Mesenchymal stem cell (in vitro differentiated cells and primary cell): ENCODE measurements at regions not wholly inside any gene's neighbourhood (a gene's known extent, or its start where the extent isn't known, plus 50 kb on each side); places are given as distances from the start of the nearest gene placed in this dataset.

Experiments used
- DNase-seq: peaks from one replicate; pipeline ENCODE4 v3.0.0-alpha.2; 2013
- H2AFZ ChIP-seq: one replicate; pipeline ENCODE4 v1.6.1; 2013; ENCODE audit warnings: low read depth, mild to moderate bottlenecking, control low read depth, inconsistent platforms, low read length, moderate library complexity
- H2AK5ac ChIP-seq: 2 replicates; pipeline ENCODE4 v1.6.1; 2013; ENCODE audit warnings: low read length, moderate library complexity, mild to moderate bottlenecking, inconsistent platforms; ENCODE audit not compliant: severe bottlenecking
- H2BK120ac ChIP-seq: one replicate; pipeline ENCODE4 v1.6.1; 2013; ENCODE audit warnings: low read depth, mild to moderate bottlenecking, inconsistent platforms, low read length, moderate library complexity
- H2BK12ac ChIP-seq, 2 experiments: one replicate each; pipeline ENCODE4 v1.6.1; 2013; ENCODE audit warnings: inconsistent platforms in 2 of 2, low read length in 2 of 2, mild to moderate bottlenecking in 2 of 2, moderate library complexity in 2 of 2, control low read depth in 1 of 2
- H2BK15ac ChIP-seq: one replicate; pipeline ENCODE4 v1.6.1; 2013; ENCODE audit warnings: mild to moderate bottlenecking, low read depth, inconsistent platforms; ENCODE audit not compliant: poor library complexity, severe bottlenecking
- H2BK5ac ChIP-seq: 2 replicates; pipeline ENCODE4 v1.6.1; 2013; ENCODE audit warnings: low read depth, mild to moderate bottlenecking, low read length, control low read depth, inconsistent platforms; ENCODE audit not compliant: poor library complexity, severe bottlenecking
- H3K14ac ChIP-seq, 2 experiments: one replicate each; pipeline ENCODE4 v1.6.1; 2013; ENCODE audit warnings: inconsistent platforms in 2 of 2, low read length in 2 of 2, control low read depth in 1 of 2, mild to moderate bottlenecking in 1 of 2, moderate library complexity in 1 of 2
- H3K18ac ChIP-seq, 2 experiments: one replicate each; pipeline ENCODE4 v1.6.1; 2013; ENCODE audit warnings: inconsistent platforms in 2 of 2, low read length in 2 of 2, control low read depth in 1 of 2, low read depth in 1 of 2, mild to moderate bottlenecking in 1 of 2
- H3K23ac ChIP-seq, 2 experiments: one replicate each; pipeline ENCODE4 v1.6.1; 2013; ENCODE audit warnings: inconsistent platforms in 2 of 2, low read length in 2 of 2, mild to moderate bottlenecking in 2 of 2, moderate library complexity in 2 of 2, control low read depth in 1 of 2
- H3K27ac ChIP-seq: 2 replicates; pipeline ENCODE4 v1.5.1; 2013; ENCODE audit warnings: mild to moderate bottlenecking, moderate library complexity, low read length, control low read depth, inconsistent platforms; ENCODE audit not compliant: poor library complexity, severe bottlenecking
- H3K27me3 ChIP-seq, 2 experiments: 2 replicates each; pipeline versions ENCODE4 v1.6.1 to v1.7.0; 2013; ENCODE audit warnings: low read length in 2 of 2, mild to moderate bottlenecking in 2 of 2, moderate library complexity in 2 of 2, control low read depth in 1 of 2, inconsistent platforms in 1 of 2; ENCODE audit not compliant: control insufficient read depth in 1 of 2, insufficient read depth in 1 of 2
- H3K36me3 ChIP-seq, 2 experiments: 2 replicates each; pipeline versions ENCODE4 v1.6.1 to v1.7.0; 2013; ENCODE audit warnings: low read length in 2 of 2, control low read depth in 1 of 2, inconsistent platforms in 1 of 2, low read depth in 1 of 2, mild to moderate bottlenecking in 1 of 2; ENCODE audit not compliant: insufficient read depth in 2 of 2, control insufficient read depth in 1 of 2
- H3K4ac ChIP-seq, 2 experiments: one replicate each; pipeline ENCODE4 v1.6.1; 2013; ENCODE audit warnings: inconsistent platforms in 2 of 2, low read length in 2 of 2, mild to moderate bottlenecking in 2 of 2, moderate library complexity in 2 of 2, control low read depth in 1 of 2, low read depth in 1 of 2
- H3K4me1 ChIP-seq: 2 replicates; pipeline ENCODE4 v1.6.1; 2013; ENCODE audit warnings: low read depth, low read length, control low read depth; ENCODE audit not compliant: control insufficient read depth, insufficient read depth
- H3K4me2 ChIP-seq: 2 replicates; pipeline ENCODE4 v1.6.1; 2013; ENCODE audit warnings: low read length, mild to moderate bottlenecking, inconsistent platforms; ENCODE audit not compliant: poor library complexity, severe bottlenecking
- H3K4me3 ChIP-seq, 2 experiments: 2 replicates each; pipeline versions ENCODE4 v1.5.1 to v1.7.0; 2013; ENCODE audit warnings: low read length in 2 of 2, mild to moderate bottlenecking in 2 of 2, control low read depth in 1 of 2, low read depth in 1 of 2; ENCODE audit not compliant: insufficient read depth in 1 of 2
- H3K79me1 ChIP-seq: replicated peaks from 2 replicates; pipeline ENCODE4 v1.6.1; 2013; ENCODE audit warnings: mild to moderate bottlenecking, control low read depth, low read length, inconsistent platforms; ENCODE audit not compliant: poor library complexity, severe bottlenecking
- H3K9ac ChIP-seq: 2 replicates; pipeline ENCODE4 v1.7.0; 2013; ENCODE audit warnings: mild to moderate bottlenecking, low read length, moderate library complexity
- H3K9me3 ChIP-seq: 2 replicates; pipeline ENCODE4 v1.7.0; 2013; ENCODE audit warnings: mild to moderate bottlenecking, low read length; ENCODE audit not compliant: control insufficient read depth
- H4K8ac ChIP-seq: one replicate; pipeline ENCODE4 v1.6.1; 2013; ENCODE audit warnings: inconsistent platforms, mild to moderate bottlenecking, low read length, moderate library complexity
- H4K91ac ChIP-seq: one replicate; pipeline ENCODE4 v1.6.1; 2013; ENCODE audit warnings: mild to moderate bottlenecking, low read length, inconsistent platforms
- WGBS: methylation state at CpG from one replicate; pipeline ENCODE4 v1.1.7; 2013; ENCODE audit warnings: mixed read lengths; 5-methylcytosine and 5-hydroxymethylcytosine counted together

GRCh38 chr6:12472601-12473038, 182.5 kb downstream of the EDN1 start:
- Histone ChIP-seq H3K79me1 (no peaks in the 10 kb centered on the region), H3K27me3 (no peaks in the 10 kb centered on the region), H4K8ac (peak overlapping the region; percentile 56), H3K4me1 (peaks cover 1% of the 10 kb centered on the region), H2AFZ (no peak overlapping the region), H3K4me2 (no peak overlapping the region), H3K18ac (no peak overlapping the region), H3K36me3 (no peaks in the 10 kb centered on the region), H2BK5ac (no peak overlapping the region), H3K23ac (no peak overlapping the region), H3K9ac (peak overlapping the region; percentile 79), H3K4ac (peak overlapping the region in 1 of 2 experiments; percentile 58), H2BK15ac (no peak overlapping the region), H3K27ac (no peak overlapping the region), H3K9me3 (no peaks in the 10 kb centered on the region), H3K14ac (no peak overlapping the region), H2BK12ac (peak overlapping the region in 1 of 2 experiments; percentile 44), H2AK5ac (no peak overlapping the region), H4K91ac (no peak overlapping the region), H3K4me3 (no peak overlapping the region), H2BK120ac (no peak overlapping the region)
- WGBS, result 73% methylated on average over 4 of the region's 4 CpGs
- DNase-seq, result peak; percentile 80

- Histone ChIP-seq H2AK5ac (no peak overlapping the region), H2BK5ac (no peak overlapping the region)
- 91% methylated on average over 1 of the region's 1 CpG for WGBS
Measured at GRCh38 chr6:12473494-12473893, 183.3 kb downstream of the EDN1 start.

DNA sequence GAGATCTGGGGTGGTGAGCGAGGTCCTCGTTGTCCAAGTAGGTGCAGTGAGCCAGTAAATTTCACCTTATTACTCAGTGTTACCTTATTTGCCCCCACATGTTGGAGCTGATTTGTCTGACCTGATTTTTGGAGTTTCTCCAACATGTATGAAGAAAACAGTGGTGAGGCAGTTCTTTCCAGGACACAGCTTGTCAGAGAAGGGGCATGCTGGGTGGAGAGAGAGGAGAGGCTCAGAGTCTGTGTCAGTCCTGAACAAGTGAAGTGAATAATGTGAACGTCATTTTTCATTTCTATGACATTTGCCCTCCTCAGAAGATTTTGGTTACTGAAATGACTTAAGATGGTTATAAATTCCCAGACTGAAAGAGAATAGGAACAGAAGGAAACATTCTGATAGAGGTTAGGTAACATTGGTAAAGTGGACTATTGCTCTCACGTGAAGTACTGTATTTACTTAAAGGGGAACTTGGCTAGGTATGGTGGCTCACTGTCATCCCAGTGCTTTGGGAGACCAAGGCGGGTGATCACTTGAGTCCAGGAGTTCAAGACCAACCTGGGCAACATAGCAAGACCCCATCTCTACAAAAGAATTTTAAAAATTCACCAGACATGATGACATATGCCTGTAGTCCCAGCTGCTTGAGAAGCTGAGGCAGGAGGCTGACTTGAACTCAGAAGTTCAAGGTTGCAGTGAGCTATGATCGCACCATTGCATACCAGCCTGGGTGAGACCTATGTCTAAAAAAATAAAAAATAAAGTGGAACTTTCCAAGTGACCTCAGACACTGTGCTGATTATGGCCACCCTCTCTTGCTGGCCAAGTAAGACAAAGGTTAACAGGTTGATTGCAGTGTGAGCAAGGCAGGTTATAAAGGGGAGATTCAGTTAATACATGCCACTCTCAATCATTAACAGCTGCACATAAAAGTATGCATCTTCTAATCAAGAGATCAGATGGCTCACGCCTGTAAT, 184.3 kb downstream of the EDN1 start:
- WGBS, result 93% methylated on average over 7 of the region's 7 CpGs
- H3K9me3 ChIP-seq, result no peaks in the 10 kb centered on the region
- no peak overlapping the region for H3K23ac ChIP-seq
- DNase-seq, result no peak
- no peak overlapping the region for H4K8ac ChIP-seq
- no peak overlapping the region for H2AFZ ChIP-seq
- H4K91ac ChIP-seq, result no peak overlapping the region
- H2BK15ac ChIP-seq, result no peak overlapping the region
- no peak overlapping the region for H2BK120ac ChIP-seq
- peaks cover 1% of the 10 kb centered on the region for H3K4me1 ChIP-seq
- no peak overlapping the region for H2BK5ac ChIP-seq
- no peaks in the 10 kb centered on the region for H3K27me3 ChIP-seq
- H3K9ac ChIP-seq, result no peak overlapping the region
- H2BK12ac ChIP-seq, result no peak overlapping the region
- H2AK5ac ChIP-seq, result no peak overlapping the region
- H3K36me3 ChIP-seq, result no peaks in the 10 kb centered on the region
- no peak overlapping the region for H3K14ac ChIP-seq
- H3K4me3 ChIP-seq, result no peak overlapping the region
- no peaks in the 10 kb centered on the region for H3K79me1 ChIP-seq
- H3K18ac ChIP-seq, result peak overlapping the region in 1 of 2 experiments; percentile 26
- H3K4me2 ChIP-seq, result no peak overlapping the region
- no peak overlapping the region for H3K4ac ChIP-seq
- H3K27ac ChIP-seq, result no peak overlapping the region

More at GRCh38 chr6:12473494-12473893, 183.3 kb downstream of the EDN1 start:
- Histone ChIP-seq H3K23ac (no peak overlapping the region), H2BK120ac (no peak overlapping the region), H3K27ac (no peak overlapping the region), H3K4ac (no peak overlapping the region), H3K9ac (no peak overlapping the region), H3K4me3 (no peak overlapping the region), H4K91ac (no peak overlapping the region), H2AFZ (no peak overlapping the region), H2BK12ac (no peak overlapping the region), H3K4me1 (peaks cover 1% of the 10 kb centered on the region), H3K79me1 (no peaks in the 10 kb centered on the region), H4K8ac (no peak overlapping the region), H2BK15ac (no peak overlapping the region), H3K27me3 (no peaks in the 10 kb centered on the region), H3K9me3 (no peaks in the 10 kb centered on the region), H3K14ac (no peak overlapping the region), H3K18ac (no peak overlapping the region), H3K36me3 (no peaks in the 10 kb centered on the region), H3K4me2 (no peak overlapping the region)
- DNase-seq, result no peak

GRCh38 chr6:12476484-12476883, 186.3 kb downstream of the EDN1 start:
- no peak overlapping the region for H2AK5ac ChIP-seq
- no peak for DNase-seq
- no peaks in the 10 kb centered on the region for H3K27me3 ChIP-seq
- no peaks in the 10 kb centered on the region for H3K36me3 ChIP-seq
- no peak overlapping the region for H3K14ac ChIP-seq
- no peak overlapping the region for H4K91ac ChIP-seq
- H3K23ac ChIP-seq, result no peak overlapping the region
- no peaks in the 10 kb centered on the region for H3K4me1 ChIP-seq
- no peak overlapping the region for H2BK12ac ChIP-seq
- no peaks in the 10 kb centered on the region for H3K9me3 ChIP-seq
- H2AFZ ChIP-seq, result no peak overlapping the region
- no peak overlapping the region for H3K9ac ChIP-seq
- H3K18ac ChIP-seq, result no peak overlapping the region
- H2BK120ac ChIP-seq, result no peak overlapping the region
- no peak overlapping the region for H4K8ac ChIP-seq
- no peak overlapping the region for H3K4me2 ChIP-seq
- no peak overlapping the region for H3K27ac ChIP-seq
- no peak overlapping the region for H2BK15ac ChIP-seq
- no peaks in the 10 kb centered on the region for H3K79me1 ChIP-seq
- H3K4ac ChIP-seq, result no peak overlapping the region
- no peak overlapping the region for H2BK5ac ChIP-seq
- no peak overlapping the region for H3K4me3 ChIP-seq
